IgD-negative memory B cell (primary cell): ENCODE measurements at regions not wholly inside any gene's neighbourhood (a gene's known extent, or its start where the extent isn't known, plus 50 kb on each side); places are given as distances from the start of the nearest gene placed in this dataset.

ENCODE experiments used
- H3K27ac Mint-ChIP-seq, 3 donors: one replicate each; pipeline ENCODE4 v1.8.0; 2020 to 2022; ENCODE audit warnings: mild to moderate bottlenecking in 3 of 3, mixed read lengths in 3 of 3, moderate library complexity in 1 of 3
- H3K27me3 Mint-ChIP-seq: one replicate; pipeline ENCODE4 v1.8.0; 2021; ENCODE audit warnings: mixed read lengths
- H3K36me3 Mint-ChIP-seq: one replicate; pipeline ENCODE4 v1.8.0; 2020; ENCODE audit warnings: mild to moderate bottlenecking, mixed read lengths
- H3K4me1 Mint-ChIP-seq, 3 donors: one replicate each; pipeline ENCODE4 v1.8.0; 2020 to 2022; ENCODE audit warnings: mixed read lengths in 3 of 3, mild to moderate bottlenecking in 1 of 3
- H3K4me3 Mint-ChIP-seq, 4 donors: one replicate each; pipeline ENCODE4 v1.8.0; 2020 to 2022; ENCODE audit warnings: mild to moderate bottlenecking in 4 of 4, mixed read lengths in 4 of 4, moderate library complexity in 3 of 4
- H3K9me3 Mint-ChIP-seq, 3 donors: one replicate each; pipeline ENCODE4 v1.8.0; 2020 to 2021; ENCODE audit warnings: mixed read lengths in 3 of 3, mild to moderate bottlenecking in 1 of 3

- no peak overlapping the region for H3K27ac Mint-ChIP-seq
- H3K36me3 Mint-ChIP-seq: no peaks in the 10 kb centered on the region
- H3K4me1 Mint-ChIP-seq: no peaks in the 10 kb centered on the region
- H3K4me3 Mint-ChIP-seq: no peak overlapping the region
- peaks cover 0 to 5% (median 3%) of the 10 kb centered on the region in 3 donors for H3K9me3 Mint-ChIP-seq
- H3K27me3 Mint-ChIP-seq: peaks cover 1% of the 10 kb centered on the region
These were observed 764.9 kb upstream of the GOLIM4 start for GRCh38 chr3:168860592-168860991.

- Mint-ChIP-seq H3K27ac (no peak overlapping the region), H3K9me3 (peaks cover 0 to 5% (median 3%) of the 10 kb centered on the region in 3 donors), H3K36me3 (no peaks in the 10 kb centered on the region), H3K27me3 (peaks cover 1% of the 10 kb centered on the region), H3K4me3 (no peak overlapping the region), H3K4me1 (no peaks in the 10 kb centered on the region)
These were observed 764.3 kb upstream of the GOLIM4 start for GRCh38 chr3:168860028-168860427.

GRCh38 chr3:168859574-168859973, 763.9 kb upstream of the GOLIM4 start:
- Mint-ChIP-seq H3K36me3 (no peaks in the 10 kb centered on the region), H3K4me3 (no peak overlapping the region), H3K27me3 (peaks cover 1% of the 10 kb centered on the region), H3K4me1 (no peaks in the 10 kb centered on the region), H3K27ac (no peak overlapping the region), H3K9me3 (peaks cover 0 to 5% (median 3%) of the 10 kb centered on the region in 3 donors)

- H3K36me3 Mint-ChIP-seq: no peaks in the 10 kb centered on the region
- H3K27me3 Mint-ChIP-seq: peaks cover 1% of the 10 kb centered on the region
- H3K4me1 Mint-ChIP-seq: no peaks in the 10 kb centered on the region
- peaks cover 0 to 5% (median 3%) of the 10 kb centered on the region in 3 donors for H3K9me3 Mint-ChIP-seq
- no peak overlapping the region for H3K4me3 Mint-ChIP-seq
- H3K27ac Mint-ChIP-seq: no peak overlapping the region
These were observed 763.4 kb upstream of the GOLIM4 start for GRCh38 chr3:168859143-168859542.

GRCh38 chr3:168858327-168858726, 762.6 kb upstream of the GOLIM4 start:
- H3K4me3 Mint-ChIP-seq: no peak overlapping the region
- no peaks in the 10 kb centered on the region for H3K36me3 Mint-ChIP-seq
- peaks cover 0 to 5% (median 3%) of the 10 kb centered on the region in 3 donors for H3K9me3 Mint-ChIP-seq
- H3K27ac Mint-ChIP-seq: no peak overlapping the region
- peaks cover 1% of the 10 kb centered on the region for H3K27me3 Mint-ChIP-seq
- no peaks in the 10 kb centered on the region for H3K4me1 Mint-ChIP-seq

GRCh38 chr3:168850109-168850508, 754.4 kb upstream of the GOLIM4 start:
- Mint-ChIP-seq H3K36me3 (no peaks in the 10 kb centered on the region), H3K27me3 (no peaks in the 10 kb centered on the region), H3K4me3 (no peak overlapping the region), H3K9me3 (peaks cover 0 to 4% (median 2%) of the 10 kb centered on the region in 3 donors), H3K4me1 (no peaks in the 10 kb centered on the region), H3K27ac (no peak overlapping the region)

- Mint-ChIP-seq H3K36me3 (no peaks in the 10 kb centered on the region), H3K4me3 (no peak overlapping the region)
These were observed 751.7 kb upstream of the GOLIM4 start for GRCh38 chr3:168847291-168847883.

GRCh38 chr3:168844894-168845482, 749.3 kb upstream of the GOLIM4 start:
- no peaks in the 10 kb centered on the region for H3K9me3 Mint-ChIP-seq
- no peaks in the 10 kb centered on the region for H3K36me3 Mint-ChIP-seq
- no peaks in the 10 kb centered on the region for H3K4me1 Mint-ChIP-seq
- H3K27me3 Mint-ChIP-seq: no peaks in the 10 kb centered on the region
- no peak overlapping the region for H3K27ac Mint-ChIP-seq
- H3K4me3 Mint-ChIP-seq: no peak overlapping the region

More at GRCh38 chr3:168847291-168847883, 751.7 kb upstream of the GOLIM4 start:
- H3K27ac Mint-ChIP-seq: no peak overlapping the region
- H3K27me3 Mint-ChIP-seq: no peaks in the 10 kb centered on the region
- H3K4me1 Mint-ChIP-seq: no peaks in the 10 kb centered on the region
- H3K9me3 Mint-ChIP-seq: peaks cover 0 to 4% (median 2%) of the 10 kb centered on the region in 3 donors

- Mint-ChIP-seq H3K4me1 (no peaks in the 10 kb centered on the region), H3K27ac (no peak overlapping the region), H3K9me3 (no peaks in the 10 kb centered on the region), H3K36me3 (no peaks in the 10 kb centered on the region), H3K4me3 (no peak overlapping the region), H3K27me3 (no peaks in the 10 kb centered on the region)
These were observed 748.7 kb upstream of the GOLIM4 start for GRCh38 chr3:168844472-168844871.

- Mint-ChIP-seq H3K27me3 (no peaks in the 10 kb centered on the region), H3K36me3 (peaks cover 2% of the 10 kb centered on the region), H3K4me3 (no peak overlapping the region), H3K4me1 (no peaks in the 10 kb centered on the region), H3K9me3 (no peaks in the 10 kb centered on the region), H3K27ac (no peak overlapping the region)
These were observed 747.8 kb upstream of the GOLIM4 start for GRCh38 chr3:168843481-168843880.

GRCh38 chr3:168839653-168840052, 743.9 kb upstream of the GOLIM4 start:
- Mint-ChIP-seq H3K9me3 (peaks cover 0 to 2% (median 0%) of the 10 kb centered on the region in 3 donors), H3K27ac (no peak overlapping the region), H3K36me3 (peaks cover 2% of the 10 kb centered on the region), H3K4me1 (no peaks in the 10 kb centered on the region), H3K4me3 (no peak overlapping the region), H3K27me3 (no peaks in the 10 kb centered on the region)

- H3K36me3 Mint-ChIP-seq: peaks cover 2% of the 10 kb centered on the region
- H3K4me3 Mint-ChIP-seq: no peak overlapping the region
- no peaks in the 10 kb centered on the region for H3K4me1 Mint-ChIP-seq
- peaks cover 0 to 3% (median 2%) of the 10 kb centered on the region in 3 donors for H3K9me3 Mint-ChIP-seq
- no peaks in the 10 kb centered on the region for H3K27me3 Mint-ChIP-seq
- H3K27ac Mint-ChIP-seq: no peak overlapping the region
These were observed 738.8 kb upstream of the GOLIM4 start for GRCh38 chr3:168834558-168834957.

- H3K27ac Mint-ChIP-seq: peak overlapping the region in 1 of 3 donors; percentile 14
- no peaks in the 10 kb centered on the region for H3K27me3 Mint-ChIP-seq
- peaks cover 0 to 2% (median 1%) of the 10 kb centered on the region in 3 donors for H3K9me3 Mint-ChIP-seq
- H3K4me3 Mint-ChIP-seq: no peak overlapping the region
- H3K4me1 Mint-ChIP-seq: peaks cover 0 to 1% (median 0%) of the 10 kb centered on the region in 3 donors
- no peaks in the 10 kb centered on the region for H3K36me3 Mint-ChIP-seq
These were observed 733.2 kb upstream of the GOLIM4 start for GRCh38 chr3:168828943-168829342.

GRCh38 chr3:168828536-168828935, 732.8 kb upstream of the GOLIM4 start:
- H3K36me3 Mint-ChIP-seq: no peaks in the 10 kb centered on the region
- H3K9me3 Mint-ChIP-seq: peaks cover 0 to 1% (median 0%) of the 10 kb centered on the region in 3 donors
- H3K4me1 Mint-ChIP-seq: peaks cover 0 to 1% (median 0%) of the 10 kb centered on the region in 3 donors
- H3K27ac Mint-ChIP-seq: no peak overlapping the region
- H3K4me3 Mint-ChIP-seq: no peak overlapping the region
- H3K27me3 Mint-ChIP-seq: no peaks in the 10 kb centered on the region

- Mint-ChIP-seq H3K4me1 (peaks cover 0 to 3% (median 0%) of the 10 kb centered on the region in 3 donors), H3K27ac (no peak overlapping the region), H3K4me3 (no peak overlapping the region), H3K9me3 (peaks cover 0 to 1% (median 0%) of the 10 kb centered on the region in 3 donors), H3K27me3 (no peaks in the 10 kb centered on the region), H3K36me3 (no peaks in the 10 kb centered on the region)
These were observed 732.3 kb upstream of the GOLIM4 start for GRCh38 chr3:168828014-168828413.

GRCh38 chr3:168824107-168824506, 728.4 kb upstream of the GOLIM4 start:
- no peaks in the 10 kb centered on the region for H3K27me3 Mint-ChIP-seq
- H3K36me3 Mint-ChIP-seq: no peaks in the 10 kb centered on the region
- H3K4me3 Mint-ChIP-seq: no peak overlapping the region
- no peaks in the 10 kb centered on the region for H3K9me3 Mint-ChIP-seq
- peaks cover 0 to 3% (median 0%) of the 10 kb centered on the region in 3 donors for H3K4me1 Mint-ChIP-seq
- no peak overlapping the region for H3K27ac Mint-ChIP-seq
